Peyer's patch (tissue), 4 donors: ENCODE measurements at regions not wholly inside any gene's neighbourhood (a gene's known extent, or its start where the extent isn't known, plus 50 kb on each side); places are given as distances from the start of the nearest gene placed in this dataset.

ENCODE experiments used
- POLR2A ChIP-seq, 2 donors: fragments of 450-650 bp; IDR thresholded peaks; one replicate each; pipeline ENCODE4 v1.5.1; 2017; ENCODE audit warnings: antibody characterized with exemption in 2 of 2, mild to moderate bottlenecking in 2 of 2, moderate library complexity in 2 of 2
- TF ChIP-seq, protein P1 (sequence below), 6 experiments: fragments of 450-650 bp in 4 of 6; fragments of 200-600 bp in 2 of 6; sonication (generic) in 1 of 6; IDR thresholded peaks; one replicate each; pipeline ENCODE4 v1.5.1; 2017 to 2019; ENCODE audit warnings: antibody characterized with exemption in 6 of 6, mild to moderate bottlenecking in 3 of 6, moderate library complexity in 1 of 6

GRCh38 chr22:25372000-25372595 is 152.7 kb downstream of the CRYBB2 start:
- TF ChIP-seq, protein P1, sequence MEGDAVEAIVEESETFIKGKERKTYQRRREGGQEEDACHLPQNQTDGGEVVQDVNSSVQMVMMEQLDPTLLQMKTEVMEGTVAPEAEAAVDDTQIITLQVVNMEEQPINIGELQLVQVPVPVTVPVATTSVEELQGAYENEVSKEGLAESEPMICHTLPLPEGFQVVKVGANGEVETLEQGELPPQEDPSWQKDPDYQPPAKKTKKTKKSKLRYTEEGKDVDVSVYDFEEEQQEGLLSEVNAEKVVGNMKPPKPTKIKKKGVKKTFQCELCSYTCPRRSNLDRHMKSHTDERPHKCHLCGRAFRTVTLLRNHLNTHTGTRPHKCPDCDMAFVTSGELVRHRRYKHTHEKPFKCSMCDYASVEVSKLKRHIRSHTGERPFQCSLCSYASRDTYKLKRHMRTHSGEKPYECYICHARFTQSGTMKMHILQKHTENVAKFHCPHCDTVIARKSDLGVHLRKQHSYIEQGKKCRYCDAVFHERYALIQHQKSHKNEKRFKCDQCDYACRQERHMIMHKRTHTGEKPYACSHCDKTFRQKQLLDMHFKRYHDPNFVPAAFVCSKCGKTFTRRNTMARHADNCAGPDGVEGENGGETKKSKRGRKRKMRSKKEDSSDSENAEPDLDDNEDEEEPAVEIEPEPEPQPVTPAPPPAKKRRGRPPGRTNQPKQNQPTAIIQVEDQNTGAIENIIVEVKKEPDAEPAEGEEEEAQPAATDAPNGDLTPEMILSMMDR (IDR thresholded peaks at IDR 0.05), result no peak
- TF ChIP-seq POLR2A (IDR thresholded peaks at IDR 0.05), result no peak
